ENCODE measurements at regions not wholly inside any gene's neighbourhood (a gene's known extent, or its start where the extent isn't known, plus 50 kb on each side); places are given as distances from the start of the nearest gene placed in this dataset.
"Not testable (repeated sequence)": the region's sequence is repeated elsewhere in the genome, so short reads cannot be mapped to it uniquely, and the experiment has no call there.

- H3K36me3 ChIP-seq (ENCODE audit: low read depth), result no peaks in the 10 kb centered on the region
- no peaks in the 10 kb centered on the region for H4K20me1 ChIP-seq (ENCODE audit: insufficient read depth)
- H3K27me3 ChIP-seq (ENCODE audit: insufficient read depth, low read depth), result no peaks in the 10 kb centered on the region
- no peak overlapping the region for H3K27ac ChIP-seq
- ChIA-PET CTCF (no interaction called here), POLR2A (ENCODE audit: unreplicated experiment) (no interaction called here)
- no peaks in the 10 kb centered on the region for H3F3A ChIP-seq (ENCODE audit: insufficient read depth, low read depth)
- H3K4me2 ChIP-seq, result no peak overlapping the region
- no peak for DNase-seq
- no peak overlapping the region for H2AFZ ChIP-seq
- H3K4me1 ChIP-seq (replicated peaks; ENCODE audit: insufficient read depth), result no peaks in the 10 kb centered on the region
- TF ChIP-seq CTCF (conservative IDR thresholded peaks at IDR 0.05) (no peak), EZH2 (IDR thresholded peaks at IDR 0.05; ENCODE audit: low read depth) (no peak)
- H3K9me3 ChIP-seq (ENCODE audit: insufficient read depth, low read depth), result no peaks in the 10 kb centered on the region
- intact Hi-C loops (cut with micrococcal nuclease; ENCODE audit: unreplicated experiment), result loop anchor here (10.0 kb wide), 1 partner anchor 633 kb away; no protein-coding TSS in a partner anchor
- no peak overlapping the region for H3K4me3 ChIP-seq
- no TSS peak for BruUV-seq (replicated peaks)
- no peaks in the 10 kb centered on the region for H3K79me2 ChIP-seq (ENCODE audit: low read depth)
- no peaks in the 10 kb centered on the region for H3K9me2 ChIP-seq (ENCODE audit: insufficient read depth)
Observed at GRCh38 chr13:50171590-50172282, 156.5 kb downstream of the KCNRG start.

GRCh38 chr13:50173045-50173444 lies 157.8 kb downstream of the KCNRG start:
- H2AFZ ChIP-seq; H3K27me3 ChIP-seq (ENCODE audit: insufficient read depth, low read depth); DNase-seq; H3K4me2 ChIP-seq; H3K9me3 ChIP-seq (ENCODE audit: insufficient read depth, low read depth); H3K4me1 ChIP-seq (replicated peaks; ENCODE audit: insufficient read depth); CTCF ChIA-PET; POLR2A ChIA-PET (ENCODE audit: unreplicated experiment); H3K27ac ChIP-seq; H3K4me3 ChIP-seq; H3K9me2 ChIP-seq (ENCODE audit: insufficient read depth); H3F3A ChIP-seq (ENCODE audit: insufficient read depth, low read depth); BruUV-seq (replicated peaks); H3K36me3 ChIP-seq (ENCODE audit: low read depth); H3K79me2 ChIP-seq (ENCODE audit: low read depth); H4K20me1 ChIP-seq (ENCODE audit: insufficient read depth): not testable (repeated sequence)
- intact Hi-C loops (cut with micrococcal nuclease; ENCODE audit: unreplicated experiment), result loop anchor here (10.0 kb wide), 1 partner anchor 632 kb away; no protein-coding TSS in a partner anchor

- Histone ChIP-seq H3K4me3 (no peak overlapping the region), H3K9me3 (ENCODE audit: insufficient read depth, low read depth) (no peaks in the 10 kb centered on the region), H3F3A (ENCODE audit: insufficient read depth, low read depth) (no peaks in the 10 kb centered on the region), H3K4me1 (replicated peaks; ENCODE audit: insufficient read depth) (no peaks in the 10 kb centered on the region), H4K20me1 (ENCODE audit: insufficient read depth) (no peaks in the 10 kb centered on the region), H3K36me3 (ENCODE audit: low read depth) (no peaks in the 10 kb centered on the region), H3K4me2 (no peak overlapping the region), H3K9me2 (ENCODE audit: insufficient read depth) (no peaks in the 10 kb centered on the region), H2AFZ (no peak overlapping the region), H3K27me3 (ENCODE audit: insufficient read depth, low read depth) (no peaks in the 10 kb centered on the region), H3K79me2 (ENCODE audit: low read depth) (no peaks in the 10 kb centered on the region), H3K27ac (no peak overlapping the region)
- no peak for DNase-seq
- ChIA-PET CTCF (no interaction called here), POLR2A (ENCODE audit: unreplicated experiment) (no interaction called here)
- TF ChIP-seq EZH2 (IDR thresholded peaks at IDR 0.05; ENCODE audit: low read depth) (no peak), CTCF (conservative IDR thresholded peaks at IDR 0.05) (no peak)
- intact Hi-C loops (cut with micrococcal nuclease; ENCODE audit: unreplicated experiment), result loop anchor here (10.0 kb wide), 1 partner anchor 630 kb away; no protein-coding TSS in a partner anchor
- no TSS peak for BruUV-seq (replicated peaks)
Observed at GRCh38 chr13:50174630-50175029, 159.4 kb downstream of the KCNRG start.

GRCh38 chr13:50179977-50180376 lies 164.7 kb downstream of the KCNRG start:
- Histone ChIP-seq H3F3A (ENCODE audit: insufficient read depth, low read depth) (no peaks in the 10 kb centered on the region), H3K4me2 (no peak overlapping the region), H3K9me3 (ENCODE audit: insufficient read depth, low read depth) (no peaks in the 10 kb centered on the region), H3K79me2 (ENCODE audit: low read depth) (no peaks in the 10 kb centered on the region), H3K9me2 (ENCODE audit: insufficient read depth) (no peaks in the 10 kb centered on the region), H3K36me3 (ENCODE audit: low read depth) (no peaks in the 10 kb centered on the region), H3K4me3 (no peak overlapping the region), H3K27ac (no peak overlapping the region), H3K27me3 (ENCODE audit: insufficient read depth, low read depth) (no peaks in the 10 kb centered on the region), H4K20me1 (ENCODE audit: insufficient read depth) (no peaks in the 10 kb centered on the region), H3K4me1 (replicated peaks; ENCODE audit: insufficient read depth) (no peaks in the 10 kb centered on the region), H2AFZ (no peak overlapping the region)
- TF ChIP-seq CTCF (conservative IDR thresholded peaks at IDR 0.05) (no peak), EZH2 (IDR thresholded peaks at IDR 0.05; ENCODE audit: low read depth) (no peak)
- no peak for DNase-seq
- POLR2A ChIA-PET (ENCODE audit: unreplicated experiment), result no interaction called here
- no TSS peak for BruUV-seq (replicated peaks)
- CTCF ChIA-PET, result interaction anchor here (0.6 kb wide), 1 partner anchor 311 kb away, joined by 3 read pairs; no protein-coding TSS in a partner anchor
- intact Hi-C loops (cut with micrococcal nuclease; ENCODE audit: unreplicated experiment), result loop anchor here (10.0 kb wide), 1 partner anchor 625 kb away; no protein-coding TSS in a partner anchor

GRCh38 chr13:50185769-50186763 lies 170.8 kb downstream of the KCNRG start:
- H3F3A ChIP-seq (ENCODE audit: insufficient read depth, low read depth); DNase-seq; H3K36me3 ChIP-seq (ENCODE audit: low read depth); H3K79me2 ChIP-seq (ENCODE audit: low read depth); H2AFZ ChIP-seq; CTCF ChIA-PET; H3K9me2 ChIP-seq (ENCODE audit: insufficient read depth); H3K4me2 ChIP-seq; H3K27ac ChIP-seq; BruUV-seq (replicated peaks); H3K4me1 ChIP-seq (replicated peaks; ENCODE audit: insufficient read depth); POLR2A ChIA-PET (ENCODE audit: unreplicated experiment); intact Hi-C loops (cut with micrococcal nuclease; ENCODE audit: unreplicated experiment); H4K20me1 ChIP-seq (ENCODE audit: insufficient read depth); H3K27me3 ChIP-seq (ENCODE audit: insufficient read depth, low read depth); H3K9me3 ChIP-seq (ENCODE audit: insufficient read depth, low read depth); H3K4me3 ChIP-seq: not testable (repeated sequence)

Data from PC-9 (cell line).